OCI-M2 (cell line): ENCODE measurements at regions not wholly inside any gene's neighbourhood (a gene's known extent, or its start where the extent isn't known, plus 50 kb on each side); places are given as distances from the start of the nearest gene placed in this dataset.

ENCODE experiments used
- DNase-seq: peaks from one replicate; lab custom pipeline; 2025; ENCODE audit not compliant: unreplicated experiment; lab: John Stamatoyannopoulos, UW

GRCh38 chr21:16169102-16169511, 439.3 kb downstream of the USP25 start:
- no peak for DNase-seq

DNA sequence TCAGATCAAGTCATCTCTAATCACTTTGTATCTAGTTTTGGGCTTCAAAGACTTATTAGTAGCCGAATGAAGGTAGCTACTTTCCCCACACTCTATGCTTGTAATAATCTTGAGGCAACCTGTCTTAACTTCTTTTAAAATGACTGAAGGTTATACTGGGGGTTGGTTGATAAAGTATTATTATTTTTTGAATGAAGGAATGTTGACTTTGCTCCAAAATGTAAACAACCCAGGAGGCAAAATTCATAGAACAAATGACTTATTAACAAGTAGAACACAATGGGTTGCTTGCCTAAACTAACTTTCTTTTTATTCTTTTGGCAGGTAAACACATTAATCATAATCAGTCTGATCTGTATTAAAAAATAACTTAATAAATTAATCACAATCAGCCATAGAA, 440.0 kb downstream of the USP25 start:
- no peak for DNase-seq

GRCh38 chr21:16176570-16176969, 446.8 kb downstream of the USP25 start:
- no peak for DNase-seq

GRCh38 chr21:16177532-16177931, 447.8 kb downstream of the USP25 start:
- DNase-seq: no peak

GRCh38 chr21:16179773-16180172, 450.0 kb downstream of the USP25 start:
- no peak for DNase-seq

- DNase-seq: no peak
These were observed 450.8 kb downstream of the USP25 start for GRCh38 chr21:16180614-16181013.

GRCh38 chr21:16181018-16181417, 451.2 kb downstream of the USP25 start:
- no peak for DNase-seq

DNA sequence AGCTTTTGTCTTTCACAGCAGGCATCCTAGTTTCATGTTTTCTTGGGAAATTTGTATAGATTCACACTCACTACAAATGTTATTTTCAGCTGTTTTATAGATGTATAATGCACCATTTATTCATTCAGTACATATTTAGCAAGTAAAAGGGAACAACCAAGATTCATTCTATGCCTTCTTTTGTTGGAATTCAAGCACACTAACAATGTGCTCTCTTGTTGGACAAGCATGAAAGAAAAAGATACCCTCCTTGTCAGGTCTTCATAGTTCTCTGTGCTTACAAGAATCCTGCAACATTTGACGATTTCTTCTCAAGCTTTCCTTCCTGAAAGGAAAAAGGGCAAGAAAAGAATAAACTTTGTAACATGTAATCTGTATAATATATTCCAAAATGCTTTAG, 456.0 kb downstream of the USP25 start:
- DNase-seq: no peak

DNA sequence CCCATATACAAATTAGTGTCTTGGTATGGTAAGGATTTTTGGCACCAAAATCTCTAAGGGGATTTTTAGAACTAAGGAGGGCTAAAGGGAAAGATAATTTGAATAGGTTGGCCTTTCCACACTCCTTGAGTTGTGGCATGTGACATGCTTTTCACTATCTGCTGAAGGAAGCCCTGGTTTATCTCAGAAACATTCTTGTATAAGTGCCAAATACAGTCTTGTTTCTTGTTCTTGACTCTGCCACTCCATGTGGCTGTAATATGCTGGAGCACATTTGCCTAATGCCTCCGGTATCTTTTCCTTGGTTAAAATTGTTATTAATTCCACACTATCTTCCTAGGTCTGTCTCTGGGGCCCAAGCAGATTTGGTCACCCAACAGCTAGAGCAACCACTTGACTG, 457.0 kb downstream of the USP25 start:
- no peak for DNase-seq

DNA sequence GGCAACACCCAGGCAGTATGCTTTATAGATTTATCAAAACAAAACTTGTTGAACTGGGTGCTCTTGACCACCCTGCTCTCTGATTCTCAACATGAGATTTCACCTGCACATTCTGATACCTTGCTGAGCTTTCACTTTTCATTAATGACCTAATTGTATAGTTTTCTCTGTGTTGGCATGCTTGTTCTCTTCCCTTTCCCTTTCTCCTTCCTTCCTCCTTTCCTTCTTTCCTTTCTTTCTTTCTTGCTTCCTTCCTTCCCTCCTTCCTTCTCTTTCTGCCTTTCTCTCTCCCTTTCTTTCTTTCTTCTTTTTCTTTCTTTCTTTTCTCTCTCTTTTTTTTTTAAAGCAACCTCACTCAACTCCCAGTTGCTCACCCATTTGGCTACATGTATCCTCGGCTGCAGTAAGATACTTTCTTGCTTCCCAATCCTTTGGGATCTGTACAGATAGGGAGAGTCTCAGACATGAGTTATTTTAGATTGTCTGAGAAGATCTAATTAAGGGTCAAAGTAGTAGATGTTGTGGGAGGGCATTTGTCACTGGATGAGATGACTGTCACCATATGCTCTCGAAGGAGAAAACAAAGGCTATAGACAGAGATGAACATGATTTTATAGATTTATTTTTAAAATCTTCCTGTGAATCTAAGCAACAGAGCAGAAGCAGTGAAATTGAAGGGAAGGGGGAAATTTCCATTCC, 458.0 kb downstream of the USP25 start:
- no peak for DNase-seq

GRCh38 chr21:16192902-16193301, 463.1 kb downstream of the USP25 start:
- DNase-seq: no peak

- no peak for DNase-seq
These were observed 463.8 kb downstream of the USP25 start for GRCh38 chr21:16193496-16194094.

- DNase-seq: peak; percentile 58
These were observed 464.5 kb downstream of the USP25 start for GRCh38 chr21:16194095-16194787.

DNA sequence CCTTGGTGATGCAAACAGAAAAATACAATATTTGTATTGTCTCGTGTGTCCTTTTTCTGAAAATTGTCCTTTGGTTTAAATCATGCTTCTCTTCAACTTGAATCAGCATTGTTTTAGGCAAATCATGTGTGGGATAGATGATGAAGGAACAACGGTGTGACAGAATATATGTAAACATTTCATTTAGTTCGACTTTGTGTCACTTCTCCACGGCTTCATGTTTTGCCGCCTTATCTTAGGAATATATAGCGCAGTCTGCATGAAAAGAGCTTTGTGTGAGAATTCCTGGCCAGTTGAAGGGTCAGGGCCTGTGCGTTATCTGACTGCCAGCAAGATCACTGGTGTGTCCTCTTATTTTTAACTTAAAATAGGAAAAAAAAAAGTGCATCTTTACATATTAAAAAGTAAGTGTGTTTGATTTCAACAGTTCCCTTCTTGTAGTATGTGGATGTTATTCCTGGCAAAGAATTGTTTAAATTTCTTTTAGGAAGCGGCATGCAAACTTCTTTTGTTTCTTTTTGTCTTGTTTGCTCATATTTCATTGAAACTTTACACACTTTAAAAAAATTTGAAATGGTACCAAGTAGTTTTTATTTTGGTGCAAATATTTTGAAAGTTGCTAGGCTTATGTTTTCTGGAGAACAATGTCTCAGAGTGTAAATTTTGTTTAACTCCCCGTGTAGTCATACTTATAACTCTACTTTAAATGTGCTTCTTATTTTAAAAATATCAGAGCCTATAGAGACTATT, 465.2 kb downstream of the USP25 start:
- DNase-seq: no peak

GRCh38 chr21:16195538-16195910, 465.7 kb downstream of the USP25 start:
- no peak for DNase-seq

GRCh38 chr21:16196001-16196400, 466.2 kb downstream of the USP25 start:
- no peak for DNase-seq

- no peak for DNase-seq
These were observed 468.8 kb downstream of the USP25 start for GRCh38 chr21:16198546-16198945.

- DNase-seq: no peak
These were observed 469.8 kb downstream of the USP25 start for GRCh38 chr21:16199539-16199938.

DNA sequence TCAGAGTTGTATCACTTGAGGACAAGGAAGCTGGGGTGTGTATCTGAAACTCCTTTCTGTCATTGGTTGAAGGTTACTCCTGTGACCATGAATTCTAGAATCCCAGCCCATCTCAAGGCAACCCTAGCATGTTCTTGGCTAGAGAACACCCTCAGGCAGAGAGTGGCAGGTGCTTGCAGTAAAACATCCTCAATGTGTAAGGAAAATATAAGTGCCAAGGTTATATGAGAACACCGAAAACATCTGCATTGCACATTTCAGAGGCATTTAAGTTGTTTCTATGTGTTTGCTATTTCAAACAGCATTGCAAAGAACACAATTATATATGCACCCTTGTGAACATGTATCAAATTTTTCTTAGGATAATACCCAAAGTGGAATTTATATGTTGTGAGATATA, 471.9 kb downstream of the USP25 start:
- no peak for DNase-seq

DNA sequence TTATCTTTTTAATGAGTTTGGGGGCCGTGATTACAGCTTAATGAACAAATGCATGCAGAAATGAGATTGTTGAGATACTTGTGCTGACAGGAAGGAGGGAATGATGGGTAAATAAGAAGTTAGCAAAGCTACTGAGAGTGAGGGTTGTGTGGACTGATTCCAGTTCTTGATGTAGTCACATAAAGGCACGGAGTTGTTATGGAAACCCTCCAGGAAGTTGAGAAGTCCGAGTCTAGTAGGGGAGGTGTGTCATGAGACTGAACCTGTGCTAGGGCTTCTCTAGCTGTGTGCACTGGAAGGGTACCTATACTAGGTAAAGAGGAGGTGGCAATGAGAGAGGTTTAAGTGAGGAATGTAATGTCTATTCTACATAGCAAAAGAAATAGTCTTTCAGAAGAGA, 475.7 kb downstream of the USP25 start:
- DNase-seq: no peak

GRCh38 chr21:16211339-16212303, 481.8 kb downstream of the USP25 start:
- DNase-seq: no peak
